GM12878 (cell line): ENCODE measurements at regions not wholly inside any gene's neighbourhood (a gene's known extent, or its start where the extent isn't known, plus 50 kb on each side); places are given as distances from the start of the nearest gene placed in this dataset.

Experiments
- BMI1 ChIP-seq: fragments of 450-650 bp; IDR thresholded peaks from 2 replicates; pipeline ENCODE4 v1.6.1; 2016; ENCODE audit warnings: mild to moderate bottlenecking, moderate library complexity, borderline replicate concordance
- EGR1 ChIP-seq, 2 experiments: IDR thresholded peaks; 1 replicate in 1 of 2; 2 replicates in 1 of 2; pipeline ENCODE4 v1.6.1; 2011 to 2012; ENCODE audit warnings: low read depth in 2 of 2, low read length in 2 of 2, borderline replicate concordance in 1 of 2, mild to moderate bottlenecking in 1 of 2, moderate library complexity in 1 of 2
- EZH2 ChIP-seq: IDR thresholded peaks from 2 replicates; pipeline ENCODE4 v1.6.1; 2012; ENCODE audit warnings: low read depth, mild to moderate bottlenecking, control low read depth, inconsistent platforms, low read length, borderline replicate concordance; ENCODE audit not compliant: control insufficient read depth
- FOXM1 ChIP-seq: IDR thresholded peaks from 2 replicates; pipeline ENCODE4 v1.6.1; 2012; ENCODE audit warnings: low read depth, mild to moderate bottlenecking, inconsistent platforms, low read length, moderate library complexity
- GABPA ChIP-seq: IDR thresholded peaks from 2 replicates; pipeline ENCODE4 v1.6.1; 2014; ENCODE audit warnings: antibody characterized with exemption, low read depth, mild to moderate bottlenecking, inconsistent platforms
- JUNB ChIP-seq: IDR thresholded peaks from 2 replicates; pipeline ENCODE4 v1.6.1; 2016; ENCODE audit warnings: antibody characterized with exemption, mild to moderate bottlenecking
- KAT2A ChIP-seq: conservative IDR thresholded peaks from 2 replicates; pipeline ENCODE4 v1.6.1; 2011; ENCODE audit warnings: low read depth, low read length; ENCODE audit not compliant: control insufficient read depth
- NFIC ChIP-seq: IDR thresholded peaks from 2 replicates; pipeline ENCODE4 v1.6.1; 2012; ENCODE audit warnings: low read depth, mild to moderate bottlenecking, inconsistent platforms, low read length, moderate library complexity
- POLR2A ChIP-seq: IDR thresholded peaks from 2 replicates; pipeline ENCODE4 v1.6.1; 2011; ENCODE audit warnings: low read depth, mild to moderate bottlenecking, low read length
- TF ChIP-seq, protein P1 (sequence below), 3 experiments: IDR thresholded peaks in 2 of 3; conservative IDR thresholded peaks in 1 of 3; 2 replicates each; pipeline ENCODE4 v1.5.1; 2011; ENCODE audit warnings: low read depth in 3 of 3, low read length in 3 of 3, mild to moderate bottlenecking in 3 of 3, control low read depth in 2 of 3, moderate library complexity in 2 of 3, inconsistent platforms in 1 of 3, mixed read lengths in 1 of 3; ENCODE audit not compliant: control insufficient read depth in 2 of 3, insufficient read depth in 1 of 3; ENCODE audit errors: extremely low read depth in 1 of 3
- TF ChIP-seq, protein P2 (sequence below): IDR thresholded peaks from 2 replicates; pipeline ENCODE4 v1.6.1; 2012; ENCODE audit warnings: low read depth, low read length, improper control_type of control experiment
- TF ChIP-seq, protein P3 (sequence below): IDR thresholded peaks from 2 replicates; pipeline ENCODE4 v1.6.1; 2012; ENCODE audit warnings: mild to moderate bottlenecking, low read depth, low read length
- TF ChIP-seq, protein P4 (sequence below): fragments of 450-650 bp; conservative IDR thresholded peaks from 2 replicates; pipeline ENCODE4 v1.6.1; 2017; ENCODE audit warnings: mild to moderate bottlenecking, moderate library complexity

DNA sequence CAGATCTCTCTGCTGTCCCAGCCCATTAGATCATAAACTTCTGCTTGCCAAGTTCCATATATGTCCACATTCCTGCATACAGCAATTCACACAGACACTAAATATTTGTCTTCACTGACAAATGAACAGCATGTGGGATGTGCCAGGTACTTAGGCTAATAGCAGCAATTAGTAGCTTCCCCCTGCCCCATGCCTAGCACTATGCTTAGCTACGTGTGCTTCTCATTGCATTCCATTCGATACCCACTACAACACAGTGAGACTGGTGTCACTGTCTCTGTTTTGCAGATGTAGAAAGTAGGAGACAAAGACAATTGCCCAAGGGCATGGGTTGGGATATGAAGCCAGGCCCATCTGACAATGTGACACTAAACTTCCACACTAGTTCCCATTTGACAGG is 308.4 kb downstream of the BCL11B start:
- TF ChIP-seq FOXM1: no peak
- TF ChIP-seq POLR2A: no peak
- TF ChIP-seq, protein P1, sequence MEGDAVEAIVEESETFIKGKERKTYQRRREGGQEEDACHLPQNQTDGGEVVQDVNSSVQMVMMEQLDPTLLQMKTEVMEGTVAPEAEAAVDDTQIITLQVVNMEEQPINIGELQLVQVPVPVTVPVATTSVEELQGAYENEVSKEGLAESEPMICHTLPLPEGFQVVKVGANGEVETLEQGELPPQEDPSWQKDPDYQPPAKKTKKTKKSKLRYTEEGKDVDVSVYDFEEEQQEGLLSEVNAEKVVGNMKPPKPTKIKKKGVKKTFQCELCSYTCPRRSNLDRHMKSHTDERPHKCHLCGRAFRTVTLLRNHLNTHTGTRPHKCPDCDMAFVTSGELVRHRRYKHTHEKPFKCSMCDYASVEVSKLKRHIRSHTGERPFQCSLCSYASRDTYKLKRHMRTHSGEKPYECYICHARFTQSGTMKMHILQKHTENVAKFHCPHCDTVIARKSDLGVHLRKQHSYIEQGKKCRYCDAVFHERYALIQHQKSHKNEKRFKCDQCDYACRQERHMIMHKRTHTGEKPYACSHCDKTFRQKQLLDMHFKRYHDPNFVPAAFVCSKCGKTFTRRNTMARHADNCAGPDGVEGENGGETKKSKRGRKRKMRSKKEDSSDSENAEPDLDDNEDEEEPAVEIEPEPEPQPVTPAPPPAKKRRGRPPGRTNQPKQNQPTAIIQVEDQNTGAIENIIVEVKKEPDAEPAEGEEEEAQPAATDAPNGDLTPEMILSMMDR (IDR thresholded peaks at IDR 0.05 in 2 of 3, conservative IDR thresholded peaks at IDR 0.05 in 1 of 3; ENCODE audit: control insufficient read depth in 2 of 3, extremely low read depth in 1 of 3, insufficient read depth in 1 of 3, low read depth in 3 of 3, low read length in 3 of 3): no peak
- TF ChIP-seq JUNB: no peak
- TF ChIP-seq GABPA: no peak
- no peak for TF ChIP-seq EZH2
- TF ChIP-seq, protein P2, sequence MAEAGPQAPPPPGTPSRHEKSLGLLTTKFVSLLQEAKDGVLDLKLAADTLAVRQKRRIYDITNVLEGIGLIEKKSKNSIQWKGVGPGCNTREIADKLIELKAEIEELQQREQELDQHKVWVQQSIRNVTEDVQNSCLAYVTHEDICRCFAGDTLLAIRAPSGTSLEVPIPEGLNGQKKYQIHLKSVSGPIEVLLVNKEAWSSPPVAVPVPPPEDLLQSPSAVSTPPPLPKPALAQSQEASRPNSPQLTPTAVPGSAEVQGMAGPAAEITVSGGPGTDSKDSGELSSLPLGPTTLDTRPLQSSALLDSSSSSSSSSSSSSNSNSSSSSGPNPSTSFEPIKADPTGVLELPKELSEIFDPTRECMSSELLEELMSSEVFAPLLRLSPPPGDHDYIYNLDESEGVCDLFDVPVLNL: no peak
- TF ChIP-seq, protein P3, sequence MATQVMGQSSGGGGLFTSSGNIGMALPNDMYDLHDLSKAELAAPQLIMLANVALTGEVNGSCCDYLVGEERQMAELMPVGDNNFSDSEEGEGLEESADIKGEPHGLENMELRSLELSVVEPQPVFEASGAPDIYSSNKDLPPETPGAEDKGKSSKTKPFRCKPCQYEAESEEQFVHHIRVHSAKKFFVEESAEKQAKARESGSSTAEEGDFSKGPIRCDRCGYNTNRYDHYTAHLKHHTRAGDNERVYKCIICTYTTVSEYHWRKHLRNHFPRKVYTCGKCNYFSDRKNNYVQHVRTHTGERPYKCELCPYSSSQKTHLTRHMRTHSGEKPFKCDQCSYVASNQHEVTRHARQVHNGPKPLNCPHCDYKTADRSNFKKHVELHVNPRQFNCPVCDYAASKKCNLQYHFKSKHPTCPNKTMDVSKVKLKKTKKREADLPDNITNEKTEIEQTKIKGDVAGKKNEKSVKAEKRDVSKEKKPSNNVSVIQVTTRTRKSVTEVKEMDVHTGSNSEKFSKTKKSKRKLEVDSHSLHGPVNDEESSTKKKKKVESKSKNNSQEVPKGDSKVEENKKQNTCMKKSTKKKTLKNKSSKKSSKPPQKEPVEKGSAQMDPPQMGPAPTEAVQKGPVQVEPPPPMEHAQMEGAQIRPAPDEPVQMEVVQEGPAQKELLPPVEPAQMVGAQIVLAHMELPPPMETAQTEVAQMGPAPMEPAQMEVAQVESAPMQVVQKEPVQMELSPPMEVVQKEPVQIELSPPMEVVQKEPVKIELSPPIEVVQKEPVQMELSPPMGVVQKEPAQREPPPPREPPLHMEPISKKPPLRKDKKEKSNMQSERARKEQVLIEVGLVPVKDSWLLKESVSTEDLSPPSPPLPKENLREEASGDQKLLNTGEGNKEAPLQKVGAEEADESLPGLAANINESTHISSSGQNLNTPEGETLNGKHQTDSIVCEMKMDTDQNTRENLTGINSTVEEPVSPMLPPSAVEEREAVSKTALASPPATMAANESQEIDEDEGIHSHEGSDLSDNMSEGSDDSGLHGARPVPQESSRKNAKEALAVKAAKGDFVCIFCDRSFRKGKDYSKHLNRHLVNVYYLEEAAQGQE: no peak
- no peak for TF ChIP-seq KAT2A
- TF ChIP-seq NFIC: no peak
- TF ChIP-seq BMI1: no peak
- no peak for TF ChIP-seq EGR1 (IDR thresholded peaks at IDR 0.05; ENCODE audit: borderline replicate concordance in 1 of 2, low read depth in 2 of 2, low read length in 2 of 2)
- TF ChIP-seq, protein P4, sequence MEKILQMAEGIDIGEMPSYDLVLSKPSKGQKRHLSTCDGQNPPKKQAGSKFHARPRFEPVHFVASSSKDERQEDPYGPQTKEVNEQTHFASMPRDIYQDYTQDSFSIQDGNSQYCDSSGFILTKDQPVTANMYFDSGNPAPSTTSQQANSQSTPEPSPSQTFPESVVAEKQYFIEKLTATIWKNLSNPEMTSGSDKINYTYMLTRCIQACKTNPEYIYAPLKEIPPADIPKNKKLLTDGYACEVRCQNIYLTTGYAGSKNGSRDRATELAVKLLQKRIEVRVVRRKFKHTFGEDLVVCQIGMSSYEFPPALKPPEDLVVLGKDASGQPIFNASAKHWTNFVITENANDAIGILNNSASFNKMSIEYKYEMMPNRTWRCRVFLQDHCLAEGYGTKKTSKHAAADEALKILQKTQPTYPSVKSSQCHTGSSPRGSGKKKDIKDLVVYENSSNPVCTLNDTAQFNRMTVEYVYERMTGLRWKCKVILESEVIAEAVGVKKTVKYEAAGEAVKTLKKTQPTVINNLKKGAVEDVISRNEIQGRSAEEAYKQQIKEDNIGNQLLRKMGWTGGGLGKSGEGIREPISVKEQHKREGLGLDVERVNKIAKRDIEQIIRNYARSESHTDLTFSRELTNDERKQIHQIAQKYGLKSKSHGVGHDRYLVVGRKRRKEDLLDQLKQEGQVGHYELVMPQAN: no peak
